ENCODE measurements at regions not wholly inside any gene's neighbourhood (a gene's known extent, or its start where the extent isn't known, plus 50 kb on each side); places are given as distances from the start of the nearest gene placed in this dataset.
A peak's percentile ranks its signal among the peaks of the same experiment; 100 is the strongest.

- FAIRE-seq, result peak; percentile 93
- peak; percentile 71 for DNase-seq (ENCODE audit: extremely low spot score, insufficient read length, low read depth)
These were observed 96.8 kb downstream of the ZNF608 start for GRCh38 chr5:124649491-124650146.

DNA sequence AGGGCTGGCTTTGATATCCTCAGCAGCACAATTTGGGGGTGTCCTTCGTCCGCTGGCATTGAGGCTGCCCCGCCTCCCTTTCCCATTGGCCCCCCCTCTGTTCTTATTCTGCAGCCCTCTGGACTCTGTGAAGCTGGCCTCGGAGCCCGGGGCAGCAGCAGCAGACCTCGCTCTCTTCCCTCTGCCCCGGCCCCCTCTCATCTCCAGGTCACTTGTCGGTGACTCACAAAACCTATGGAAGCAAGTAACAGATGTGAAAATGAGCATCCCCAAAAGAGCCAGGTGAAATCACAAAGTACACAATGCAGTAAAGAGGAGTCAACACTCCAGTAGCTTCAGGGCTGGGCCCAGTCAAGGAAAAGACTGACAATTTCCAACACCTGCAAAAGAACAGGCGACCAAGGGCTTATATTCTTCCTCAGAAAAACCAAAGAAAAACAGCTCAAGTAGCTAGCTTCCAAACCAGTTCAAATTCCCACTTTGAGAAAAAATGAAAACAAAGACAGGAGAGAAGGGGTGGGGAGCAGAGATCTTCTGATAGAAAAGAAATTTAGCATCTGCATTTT, 97.5 kb downstream of the ZNF608 start:
- FAIRE-seq, result no peak
- DNase-seq (ENCODE audit: extremely low spot score, insufficient read length, low read depth), result no peak

DNA sequence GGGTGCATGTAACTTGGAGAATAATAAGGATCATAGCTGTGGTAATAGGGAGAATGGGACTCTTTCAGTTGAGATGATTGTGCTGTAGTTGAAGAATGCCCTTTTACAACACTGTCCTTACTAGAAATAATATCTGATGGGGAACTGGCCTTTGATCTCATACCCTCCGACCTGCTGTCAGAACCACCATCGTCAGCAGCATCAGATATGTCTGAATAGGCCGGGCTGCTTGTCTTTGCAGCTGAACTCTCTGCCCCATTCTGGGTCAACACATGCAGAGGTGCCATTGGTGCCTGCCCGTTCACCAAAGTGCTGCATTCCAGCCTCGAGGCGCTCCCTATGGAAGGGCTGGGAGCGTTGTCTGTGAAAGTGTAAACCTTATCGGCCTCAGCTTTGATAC, 99.1 kb downstream of the ZNF608 start:
- FAIRE-seq (no peak), DNase-seq (ENCODE audit: extremely low spot score, insufficient read length, low read depth) (no peak)

DNA sequence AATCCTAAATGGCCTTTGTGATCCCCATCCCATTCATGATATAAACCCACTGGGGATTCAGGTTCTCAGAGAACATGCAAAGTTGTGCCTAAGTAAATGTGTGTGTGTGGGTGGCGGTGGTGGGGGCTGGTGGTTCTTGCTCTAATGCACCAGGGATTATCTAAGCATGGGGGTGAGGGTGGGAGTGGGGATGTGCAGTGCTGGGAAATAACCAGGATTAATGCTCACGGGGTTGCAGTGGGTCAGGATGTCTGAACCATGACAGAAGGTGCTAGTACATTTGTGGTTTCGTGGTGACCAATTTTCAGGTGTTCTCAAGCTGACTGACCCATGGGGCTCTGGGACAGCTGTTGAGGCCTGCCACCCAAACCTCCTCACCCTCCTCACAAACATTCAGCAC, 101.0 kb downstream of the ZNF608 start:
- FAIRE-seq, result peak; percentile 92
- DNase-seq (ENCODE audit: extremely low spot score, insufficient read length, low read depth), result peak; percentile 22

DNA sequence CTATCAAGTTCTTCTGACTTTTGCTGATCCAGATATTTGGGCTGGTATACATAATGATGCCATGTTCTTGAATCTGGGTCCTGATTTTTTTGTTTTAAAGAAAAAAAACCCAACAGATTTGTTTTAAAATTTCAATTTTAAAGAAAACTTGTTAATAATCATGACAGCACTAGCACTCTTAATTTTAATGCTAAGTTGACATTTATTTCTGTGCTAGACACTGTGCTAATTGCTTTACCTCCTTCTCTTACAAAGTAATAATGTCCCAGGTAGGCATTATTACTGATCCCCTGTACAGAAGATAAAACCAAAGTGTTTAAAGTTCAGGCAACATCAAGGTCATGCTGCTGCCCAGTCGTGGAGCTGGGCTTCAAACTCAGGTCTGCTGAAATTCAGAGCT, 101.9 kb downstream of the ZNF608 start:
- FAIRE-seq, result no peak

DNA sequence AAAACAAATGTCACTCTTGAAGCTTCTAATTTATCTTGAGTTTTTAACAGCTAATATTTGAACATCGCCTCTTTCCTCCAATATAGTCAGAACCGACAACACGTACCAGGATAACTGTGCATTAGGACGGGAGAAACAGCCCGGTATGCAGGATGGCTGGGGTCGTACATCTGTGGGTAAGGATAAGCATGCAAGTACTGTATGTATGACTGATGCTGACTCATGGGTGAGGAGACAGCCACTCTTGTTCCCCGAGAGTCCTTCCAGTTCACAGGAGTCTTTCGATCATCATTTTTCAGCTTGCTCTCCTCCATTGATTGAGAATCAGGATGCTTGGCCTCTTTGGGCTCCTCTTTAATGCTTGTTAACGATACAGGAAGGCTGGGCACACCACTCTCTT, 102.3 kb downstream of the ZNF608 start:
- DNase-seq (ENCODE audit: extremely low spot score, insufficient read length, low read depth) (no peak), FAIRE-seq (no peak)

More for the DNA sequence above, 101.9 kb downstream of the ZNF608 start:
- no peak for DNase-seq (ENCODE audit: extremely low spot score, insufficient read length, low read depth)

DNA sequence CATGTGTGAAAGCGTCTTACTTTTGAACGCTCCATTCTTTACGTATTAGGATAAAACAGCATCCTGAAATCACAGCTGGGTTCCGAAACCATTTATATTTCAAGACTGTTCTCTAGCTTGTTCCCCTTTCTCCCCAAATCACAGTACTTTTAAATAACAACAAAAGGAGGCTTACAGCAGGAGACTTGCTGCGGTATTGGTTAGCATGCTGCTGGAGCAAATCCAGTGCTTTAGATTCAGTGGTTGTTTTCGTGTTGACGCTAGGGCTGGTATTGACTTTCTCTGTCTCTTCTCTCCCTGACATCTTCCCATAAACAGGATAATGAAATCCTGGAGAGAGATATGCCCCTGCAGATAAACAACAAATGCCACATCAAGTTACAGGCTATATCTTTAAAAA, 103.1 kb downstream of the ZNF608 start:
- DNase-seq (ENCODE audit: extremely low spot score, insufficient read length, low read depth), result no peak
- FAIRE-seq, result no peak

- DNase-seq (ENCODE audit: extremely low spot score, insufficient read length, low read depth) (no peak), FAIRE-seq (no peak)
These were observed 104.3 kb downstream of the ZNF608 start for GRCh38 chr5:124642151-124642550.

DNA sequence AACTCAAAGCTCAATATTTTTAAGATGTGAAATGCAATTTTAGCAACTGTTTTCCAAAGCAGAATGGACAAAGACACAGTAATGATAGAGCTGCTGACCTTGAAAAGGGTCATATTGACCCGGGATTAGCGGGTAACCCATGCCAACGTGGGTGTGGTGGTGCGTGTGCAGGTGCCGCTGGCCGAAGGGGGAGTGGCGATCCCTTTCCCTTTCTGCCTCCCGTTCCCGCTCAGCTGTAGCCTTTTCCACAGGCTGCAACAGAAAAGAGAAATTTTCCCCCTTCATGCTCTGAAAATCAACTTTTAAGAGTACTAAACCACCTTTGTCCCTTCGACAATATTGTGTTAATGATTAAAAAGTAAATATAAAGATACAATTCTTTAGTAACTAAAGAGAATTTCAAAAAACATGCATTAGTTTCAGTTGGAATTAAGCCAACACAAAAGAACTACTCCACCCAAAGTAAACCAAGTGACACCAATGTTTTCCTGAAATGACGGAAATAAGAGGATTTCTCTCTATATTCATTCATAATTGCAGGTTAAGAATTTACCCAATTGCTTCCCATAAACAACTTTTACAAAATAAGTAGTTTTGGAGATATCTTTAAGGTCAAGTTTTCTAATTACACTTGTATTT, 105.2 kb downstream of the ZNF608 start:
- DNase-seq (ENCODE audit: extremely low spot score, insufficient read length, low read depth) (no peak), FAIRE-seq (no peak)

DNA sequence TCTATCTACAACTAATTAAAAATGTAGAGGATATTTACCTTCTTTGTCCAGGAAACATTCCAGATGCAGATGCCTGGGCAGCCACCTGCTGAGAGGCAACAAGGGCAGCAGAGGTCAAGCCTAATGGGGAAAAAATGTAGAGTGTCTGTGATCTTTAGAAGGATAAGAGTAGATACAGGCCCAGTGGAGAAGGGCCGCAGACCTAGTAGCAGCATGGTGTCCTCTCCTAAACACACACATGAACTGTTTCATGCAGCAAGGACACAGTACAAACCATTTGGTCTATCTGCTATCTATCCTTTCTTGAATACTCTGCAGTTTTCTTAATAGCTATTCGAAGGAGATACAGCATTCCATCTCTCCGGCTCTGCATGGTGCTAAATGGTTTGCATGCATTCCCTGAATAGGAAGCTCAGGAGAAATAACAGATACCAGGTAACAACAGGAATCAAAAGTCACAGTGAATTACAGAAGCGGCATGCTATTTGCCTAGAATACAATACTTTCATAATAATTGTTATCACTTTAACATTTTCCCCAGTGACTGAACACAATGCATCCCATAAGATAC, 107.3 kb downstream of the ZNF608 start:
- no peak for DNase-seq (ENCODE audit: extremely low spot score, insufficient read length, low read depth)
- FAIRE-seq, result no peak

DNA sequence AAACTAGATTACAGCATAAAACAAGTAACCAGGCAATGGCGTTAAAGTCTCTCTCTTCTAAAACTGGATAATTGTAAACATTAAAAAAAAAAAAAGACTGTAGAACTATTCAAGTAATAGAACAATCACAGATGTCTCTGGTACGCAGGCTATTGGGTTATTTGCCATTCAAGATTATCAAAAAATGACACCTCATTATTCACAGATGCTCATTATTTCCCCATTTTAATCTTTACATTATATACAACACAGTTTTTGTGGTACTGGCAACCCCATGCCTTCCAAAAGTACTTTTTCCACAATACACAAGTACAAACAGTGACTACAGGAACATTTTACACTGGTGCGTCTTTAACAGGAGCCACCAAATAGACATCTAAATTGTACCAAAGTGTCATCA, 109.4 kb downstream of the ZNF608 start:
- DNase-seq (ENCODE audit: extremely low spot score, insufficient read length, low read depth) (no peak), FAIRE-seq (no peak)

DNA sequence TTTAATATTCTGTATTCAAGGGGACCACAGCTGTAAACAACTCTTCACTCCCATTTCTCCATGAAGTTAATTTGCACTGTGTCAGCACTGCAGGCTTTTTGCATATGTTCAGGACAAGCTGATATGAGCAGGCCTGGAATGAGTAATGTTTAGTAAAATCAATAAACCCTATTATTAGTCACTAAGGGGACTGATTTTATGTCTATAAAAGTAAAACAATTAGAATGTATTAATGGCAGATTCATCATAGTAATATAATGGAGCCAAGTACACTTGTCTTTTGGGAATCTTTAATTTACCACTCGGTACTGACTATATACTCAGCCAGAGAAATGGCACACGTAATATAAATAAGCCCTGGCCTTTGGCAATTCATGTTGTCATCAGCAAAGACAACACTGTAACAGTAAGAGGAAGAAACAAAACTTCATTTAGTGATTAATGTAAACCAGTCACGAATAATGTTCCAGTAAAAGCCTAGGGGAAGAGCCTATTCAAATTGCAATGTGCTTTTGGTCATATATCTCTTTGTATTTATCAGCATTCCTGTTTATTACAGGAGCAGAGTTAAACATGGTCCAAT, 111.6 kb downstream of the ZNF608 start:
- DNase-seq (ENCODE audit: extremely low spot score, insufficient read length, low read depth) (no peak), FAIRE-seq (no peak)

GRCh38 chr5:124634228-124634739, 112.2 kb downstream of the ZNF608 start:
- DNase-seq (ENCODE audit: extremely low spot score, insufficient read length, low read depth), result no peak
- no peak for FAIRE-seq

DNA sequence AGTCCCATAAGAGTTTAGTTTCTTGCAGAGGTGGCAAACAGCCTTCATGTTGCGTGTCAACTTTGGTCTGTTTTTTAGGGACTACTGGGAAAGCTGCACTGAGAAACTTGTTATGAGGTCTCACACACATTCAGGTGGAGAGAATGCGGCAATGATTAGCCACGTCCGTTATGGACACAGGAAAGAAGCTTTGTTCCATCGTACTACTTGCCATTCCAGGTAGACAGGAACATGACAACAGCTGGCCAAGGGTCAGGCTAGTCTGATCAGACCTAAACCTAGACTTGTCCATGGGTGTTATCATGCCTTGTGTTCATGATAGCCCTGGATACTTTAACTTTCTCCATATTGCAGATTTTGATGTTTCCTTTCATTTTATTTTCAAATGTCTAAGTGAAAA, 113.2 kb downstream of the ZNF608 start:
- DNase-seq (ENCODE audit: extremely low spot score, insufficient read length, low read depth) (no peak), FAIRE-seq (no peak)

- no peak for DNase-seq (ENCODE audit: extremely low spot score, insufficient read length, low read depth)
- no peak for FAIRE-seq
These were observed 114.4 kb downstream of the ZNF608 start for GRCh38 chr5:124631874-124632550.

- FAIRE-seq (peak; percentile 75), DNase-seq (ENCODE audit: extremely low spot score, insufficient read length, low read depth) (no peak)
These were observed 115.4 kb downstream of the ZNF608 start for GRCh38 chr5:124630767-124631704.

GRCh38 chr5:124628721-124629596, 117.5 kb downstream of the ZNF608 start:
- no peak for DNase-seq (ENCODE audit: extremely low spot score, insufficient read length, low read depth)
- no peak for FAIRE-seq

Measured in GM18507 (cell line).